H9 (cell line): ENCODE measurements at regions not wholly inside any gene's neighbourhood (a gene's known extent, or its start where the extent isn't known, plus 50 kb on each side); places are given as distances from the start of the nearest gene placed in this dataset.

Experiments
- DNase-seq: peaks from one replicate; pipeline ENCODE4 v3.0.0-alpha.2; 2017
- H2AFZ ChIP-seq: one replicate; pipeline ENCODE4 v1.6.1; 2013; ENCODE audit warnings: mild to moderate bottlenecking, low read length, control low read depth, moderate library complexity
- H2AK5ac ChIP-seq: 2 replicates; pipeline ENCODE4 v1.6.1; 2013; ENCODE audit warnings: low read length, control low read depth, mixed read lengths; ENCODE audit not compliant: insufficient read length
- H2BK120ac ChIP-seq: one replicate; pipeline ENCODE4 v1.6.1; 2013; ENCODE audit warnings: low read depth, mild to moderate bottlenecking, low read length, control low read depth, inconsistent platforms; ENCODE audit not compliant: poor library complexity, severe bottlenecking
- H2BK12ac ChIP-seq: 2 replicates; pipeline ENCODE4 v1.6.1; 2013; ENCODE audit warnings: low read length, control low read depth, mixed read lengths, low read depth; ENCODE audit not compliant: insufficient read length
- H2BK15ac ChIP-seq: 2 replicates; pipeline ENCODE4 v1.6.1; 2013; ENCODE audit warnings: low read depth, low read length, control low read depth
- H2BK20ac ChIP-seq: one replicate; pipeline ENCODE4 v1.6.1; 2013; ENCODE audit warnings: low read depth, mild to moderate bottlenecking, low read length, control low read depth, inconsistent platforms; ENCODE audit not compliant: poor library complexity, severe bottlenecking
- H2BK5ac ChIP-seq: 2 replicates; pipeline ENCODE4 v1.6.1; 2013; ENCODE audit warnings: low read length, control low read depth, mixed read lengths; ENCODE audit not compliant: insufficient read length
- H3K14ac ChIP-seq: 2 replicates; pipeline ENCODE4 v1.6.1; 2013; ENCODE audit warnings: low read length, control low read depth; ENCODE audit not compliant: insufficient read depth
- H3K18ac ChIP-seq: 2 replicates; pipeline ENCODE4 v1.6.1; 2013; ENCODE audit warnings: low read depth, mild to moderate bottlenecking, mixed read lengths, low read length, control low read depth; ENCODE audit not compliant: insufficient read length
- H3K23ac ChIP-seq: 2 replicates; pipeline ENCODE4 v1.6.1; 2013; ENCODE audit warnings: low read length, control low read depth, mixed read lengths, low read depth; ENCODE audit not compliant: insufficient read length
- H3K23me2 ChIP-seq: 2 replicates; pipeline ENCODE4 v1.6.1; 2013; ENCODE audit warnings: low read depth, mild to moderate bottlenecking, mixed read lengths, low read length, control low read depth; ENCODE audit not compliant: insufficient read length, poor library complexity, severe bottlenecking
- H3K27ac ChIP-seq: 2 replicates; pipeline ENCODE4 v1.5.1; 2013; ENCODE audit warnings: low read length, control low read depth, mixed read lengths, low read depth; ENCODE audit not compliant: insufficient read length
- H3K27me3 ChIP-seq: 2 replicates; pipeline ENCODE4 v1.6.1; 2013; ENCODE audit warnings: low read length, control low read depth, inconsistent platforms; ENCODE audit not compliant: insufficient read depth
- H3K4ac ChIP-seq: 2 replicates; pipeline ENCODE4 v1.6.1; 2013; ENCODE audit warnings: low read depth, mild to moderate bottlenecking, control low read depth, inconsistent platforms, low read length, moderate library complexity
- H3K4me1 ChIP-seq: 2 replicates; pipeline ENCODE4 v1.6.1; 2013; ENCODE audit warnings: low read length, control low read depth, inconsistent platforms; ENCODE audit not compliant: insufficient read depth
- H3K4me2 ChIP-seq: 2 replicates; pipeline ENCODE4 v1.6.1; 2013; ENCODE audit warnings: low read length, control low read depth, mixed read lengths; ENCODE audit not compliant: insufficient read length, insufficient read depth
- H3K56ac ChIP-seq: 2 replicates; pipeline ENCODE4 v1.6.1; 2013; ENCODE audit warnings: low read depth, mild to moderate bottlenecking, mixed read lengths, low read length, control low read depth; ENCODE audit not compliant: insufficient read length
- H3K79me1 ChIP-seq: 2 replicates; pipeline ENCODE4 v1.6.1; 2013; ENCODE audit warnings: low read depth, mild to moderate bottlenecking, moderate library complexity, low read length, control low read depth, inconsistent platforms; ENCODE audit not compliant: insufficient read depth, poor library complexity, severe bottlenecking
- H3K79me2 ChIP-seq: 2 replicates; pipeline ENCODE4 v1.6.1; 2013; ENCODE audit warnings: low read length, control low read depth, inconsistent platforms; ENCODE audit not compliant: insufficient read depth
- H3K9ac ChIP-seq: 2 replicates; pipeline ENCODE4 v1.6.1; 2013; ENCODE audit warnings: low read length, control low read depth, mixed read lengths; ENCODE audit not compliant: insufficient read length; ENCODE audit errors: extremely low read depth
- H3K9me3 ChIP-seq: one replicate; pipeline ENCODE4 v1.6.1; 2013; ENCODE audit warnings: low read depth, low read length, inconsistent platforms; ENCODE audit not compliant: control insufficient read depth
- H3T11ph ChIP-seq: one replicate; pipeline ENCODE4 v1.6.1; 2013; ENCODE audit warnings: mild to moderate bottlenecking, low read length, control low read depth, inconsistent platforms
- H4K20me1 ChIP-seq: one replicate; pipeline ENCODE4 v1.6.1; 2013; ENCODE audit not compliant: control insufficient read depth, insufficient read length, insufficient read depth
- H4K5ac ChIP-seq: 2 replicates; pipeline ENCODE4 v1.6.1; 2013; ENCODE audit warnings: low read depth, mild to moderate bottlenecking, mixed read lengths, low read length, control low read depth; ENCODE audit not compliant: insufficient read length
- H4K8ac ChIP-seq: replicated peaks from 2 replicates; pipeline ENCODE4 v1.6.1; 2013; ENCODE audit warnings: low read length, control low read depth, mixed read lengths, low read depth; ENCODE audit not compliant: insufficient read length
- H4K91ac ChIP-seq: 2 replicates; pipeline ENCODE4 v1.6.1; 2013; ENCODE audit warnings: low read depth, mild to moderate bottlenecking, moderate library complexity, mixed read lengths, low read length, control low read depth; ENCODE audit not compliant: insufficient read length
- H3K27ac Mint-ChIP-seq, 3 experiments: 2 replicates in 2 of 3; 3 replicates in 1 of 3; pipeline ENCODE4 v1.8.0; 2020 to 2021; ENCODE audit warnings: mixed read lengths in 3 of 3, mild to moderate bottlenecking in 1 of 3, moderate library complexity in 1 of 3
- H3K27me3 Mint-ChIP-seq: 2 replicates; pipeline ENCODE4 v1.8.0; 2021; ENCODE audit warnings: low read depth, mild to moderate bottlenecking, moderate library complexity, mixed read lengths
- H3K36me3 Mint-ChIP-seq, 3 experiments: 2 replicates in 2 of 3; 3 replicates in 1 of 3; pipeline ENCODE4 v1.8.0; 2020 to 2021; ENCODE audit warnings: low read depth in 3 of 3, mixed read lengths in 3 of 3; ENCODE audit not compliant: insufficient read depth in 1 of 3
- H3K4me1 Mint-ChIP-seq, 2 experiments: 2 replicates each; pipeline ENCODE4 v1.8.0; 2020; ENCODE audit warnings: mixed read lengths in 2 of 2
- H3K4me3 Mint-ChIP-seq, 2 experiments: 2 replicates in 1 of 2; 3 replicates in 1 of 2; pipeline ENCODE4 v1.8.0; 2020 to 2021; ENCODE audit warnings: mild to moderate bottlenecking in 2 of 2, mixed read lengths in 2 of 2, moderate library complexity in 1 of 2
- H3K9me3 Mint-ChIP-seq, 2 experiments: 2 replicates in 1 of 2; 3 replicates in 1 of 2; pipeline ENCODE4 v1.8.0; 2020; ENCODE audit warnings: mild to moderate bottlenecking in 2 of 2, mixed read lengths in 2 of 2, moderate library complexity in 1 of 2
- CTCF ChIP-seq: fragments of 200-600 bp; sonication (generic); conservative IDR thresholded peaks from 3 replicates; pipeline ENCODE4 v1.8.0; 2021; ENCODE audit warnings: antibody characterized with exemption, mild to moderate bottlenecking
- WGBS: extraction: QIAGEN DNeasy Blood & Tissue Kit; methylation state at CpG from one replicate; pipeline ENCODE4 v1.1.7; 2013; ENCODE audit warnings: missing lambda C conversion rate, low lambda C conversion rate, mixed read lengths; ENCODE audit not compliant: insufficient read length; ENCODE audit errors: extremely low coverage; 5-methylcytosine and 5-hydroxymethylcytosine counted together

DNA sequence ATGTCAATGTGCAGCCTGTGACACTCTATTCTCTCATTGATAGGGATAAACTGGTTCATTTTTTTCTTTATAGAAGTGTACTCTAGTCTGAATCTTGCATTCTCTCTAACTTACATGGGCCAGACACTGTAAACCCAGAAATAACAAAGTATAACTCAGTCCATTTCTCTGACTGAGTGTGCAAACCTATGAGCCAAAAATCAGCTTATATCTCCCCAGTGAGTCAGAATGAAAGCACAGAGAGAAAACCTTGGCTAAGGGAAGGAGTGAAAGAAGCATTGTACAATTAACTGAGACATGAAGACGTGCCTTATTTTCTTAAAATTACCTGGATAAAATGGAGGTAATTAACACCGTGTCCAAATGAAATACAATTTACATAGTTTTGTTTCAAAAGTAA is 436.9 kb upstream of the IMPG1 start:
- Histone ChIP-seq H2BK5ac (no peak overlapping the region), H2AK5ac (no peak overlapping the region), H3T11ph (no peak overlapping the region), H4K91ac (no peak overlapping the region), H4K5ac (no peak overlapping the region), H4K8ac (no peak overlapping the region), H2AFZ (no peak overlapping the region), H3K56ac (no peak overlapping the region), H2BK120ac (no peak overlapping the region), H3K23me2 (no peaks in the 10 kb centered on the region), H3K14ac (no peak overlapping the region), H3K4me2 (no peak overlapping the region), H3K27me3 (no peaks in the 10 kb centered on the region), H3K4me1 (no peaks in the 10 kb centered on the region), H4K20me1 (no peaks in the 10 kb centered on the region), H2BK20ac (no peak overlapping the region), H2BK12ac (no peak overlapping the region), H3K4ac (no peak overlapping the region), H3K23ac (no peak overlapping the region), H3K79me2 (no peaks in the 10 kb centered on the region), H3K9me3 (no peaks in the 10 kb centered on the region), H3K27ac (no peak overlapping the region), H3K79me1 (no peaks in the 10 kb centered on the region), H2BK15ac (no peak overlapping the region), H3K18ac (no peak overlapping the region), H3K9ac (no peak overlapping the region)
- H3K36me3 Mint-ChIP-seq, result peaks cover 0 to 11% (median 5%) of the 10 kb centered on the region in 3 experiments; a peak in 4 of 7 replicates
- no CpG with 5 or more reads among the region's 2 CpGs for WGBS
- DNase-seq, result no peak
- peak overlapping the region in 1 of 3 experiments; percentile 23; a peak in 1 of 7 replicates for H3K27ac Mint-ChIP-seq
- no peaks in the 10 kb centered on the region for H3K4me1 Mint-ChIP-seq
- TF ChIP-seq CTCF, result no peak
- peaks cover 6 to 11% of the 10 kb centered on the region in 2 experiments for H3K9me3 Mint-ChIP-seq
- H3K4me3 Mint-ChIP-seq, result no peak overlapping the region
- no peaks in the 10 kb centered on the region for H3K27me3 Mint-ChIP-seq
